IMR-90 (cell line): ENCODE measurements at regions not wholly inside any gene's neighbourhood (a gene's known extent, or its start where the extent isn't known, plus 50 kb on each side); places are given as distances from the start of the nearest gene placed in this dataset.
A peak's percentile ranks its signal among the peaks of the same experiment; 100 is the strongest.

Experiments used
- ATAC-seq: fragments of 200-7000 bp; cut with Tn5 transposase; 2 replicates; pipeline ENCODE4 v1.9.1; 2020; ENCODE audit warnings: low read depth, mild to moderate bottlenecking, moderate library complexity
- BruUV-seq: library from RNA; stranded (reverse); fragments of 400-500 nt; replicated peaks from 2 replicates; lab custom pipeline; 2021; lab: Mats Ljungman, UMichigan
- CTCF ChIA-PET: fragments of 300-600 bp; formaldehyde crosslinking; extraction: SDS; loops from one replicate; lab custom pipeline; 2021; ENCODE audit warnings: antibody characterized with exemption; lab: Yijun Ruan, JAX
- POLR2A ChIA-PET: fragments of 300-600 bp; sonication (Branson Sonifier 250); formaldehyde crosslinking; loops from one replicate; lab custom pipeline; 2022; ENCODE audit warnings: antibody characterized with exemption; ENCODE audit not compliant: unreplicated experiment; lab: Charles Lee
- DNase-seq: peaks from one replicate; pipeline ENCODE4 v3.0.0; 2013
- H2AFZ ChIP-seq: replicated peaks from 2 replicates; pipeline ENCODE3; 2013; ENCODE audit warnings: low read length, mild to moderate bottlenecking; ENCODE audit not compliant: poor library complexity
- H2AK5ac ChIP-seq: 2 replicates; pipeline ENCODE4 v1.6.1; 2013; ENCODE audit warnings: low read depth, low read length, inconsistent platforms
- H2AK9ac ChIP-seq: replicated peaks from 2 replicates; pipeline ENCODE3; 2013; ENCODE audit warnings: mild to moderate bottlenecking, low read depth, low read length, moderate library complexity; ENCODE audit not compliant: poor library complexity
- H2BK120ac ChIP-seq: 2 replicates; pipeline ENCODE4 v1.6.1; 2013; ENCODE audit warnings: low read depth, low read length, inconsistent platforms
- H2BK15ac ChIP-seq: 3 replicates; pipeline ENCODE4 v1.6.1; 2013; ENCODE audit warnings: low read depth, low read length, inconsistent platforms
- H2BK20ac ChIP-seq: 2 replicates; pipeline ENCODE4 v1.6.1; 2013; ENCODE audit warnings: low read depth, mild to moderate bottlenecking, inconsistent platforms, low read length, moderate library complexity
- H2BK5ac ChIP-seq: 2 replicates; pipeline ENCODE4 v1.6.1; 2013; ENCODE audit warnings: mild to moderate bottlenecking, low read depth, low read length, inconsistent platforms; ENCODE audit not compliant: poor library complexity, severe bottlenecking
- H3K14ac ChIP-seq: replicated peaks from 2 replicates; pipeline ENCODE4 v1.6.1; 2013; ENCODE audit warnings: low read depth, low read length, inconsistent platforms
- H3K18ac ChIP-seq: 2 replicates; pipeline ENCODE4 v1.6.1; 2013; ENCODE audit warnings: low read depth, low read length, control low read depth
- H3K23ac ChIP-seq: 2 replicates; pipeline ENCODE4 v1.6.1; 2013; ENCODE audit warnings: low read depth, low read length, inconsistent platforms
- H3K27ac ChIP-seq: 2 replicates; pipeline ENCODE4 v1.5.1; 2013; ENCODE audit warnings: mild to moderate bottlenecking, control low read depth, low read length; ENCODE audit not compliant: insufficient read depth
- H3K27me3 ChIP-seq: 2 replicates; pipeline ENCODE4 v1.6.1; 2013; ENCODE audit warnings: low read length; ENCODE audit not compliant: control insufficient read depth, insufficient read depth
- H3K36me3 ChIP-seq: 2 replicates; pipeline ENCODE4 v1.6.1; 2013; ENCODE audit warnings: low read length, mixed read lengths; ENCODE audit not compliant: control insufficient read depth, insufficient read depth
- H3K4ac ChIP-seq: 2 replicates; pipeline ENCODE4 v1.6.1; 2013; ENCODE audit warnings: low read depth, low read length, inconsistent platforms
- H3K4me1 ChIP-seq: 2 replicates; pipeline ENCODE4 v1.6.1; 2013; ENCODE audit warnings: low read length, mixed read lengths; ENCODE audit not compliant: control insufficient read depth, insufficient read depth
- H3K4me2 ChIP-seq: 2 replicates; pipeline ENCODE4 v1.6.1; 2013; ENCODE audit warnings: low read depth, mild to moderate bottlenecking, control low read depth, low read length, moderate library complexity
- H3K4me3 ChIP-seq: 2 replicates; pipeline ENCODE4 v1.5.1; 2013; ENCODE audit warnings: low read depth, mild to moderate bottlenecking, control low read depth, low read length, moderate library complexity; ENCODE audit not compliant: insufficient read depth
- H3K56ac ChIP-seq: 2 replicates; pipeline ENCODE4 v1.6.1; 2013; ENCODE audit warnings: low read length, inconsistent platforms; ENCODE audit not compliant: insufficient read depth; ENCODE audit errors: extremely low read depth
- H3K79me1 ChIP-seq, 2 experiments: 2 replicates each; pipeline ENCODE4 v1.6.1; 2013; ENCODE audit warnings: low read length in 2 of 2, inconsistent platforms in 1 of 2, low read depth in 1 of 2
- H3K9ac ChIP-seq: 2 replicates; pipeline ENCODE4 v1.6.1; 2013; ENCODE audit warnings: low read depth, low read length, control low read depth
- H3K9me1 ChIP-seq: 2 replicates; pipeline ENCODE4 v1.6.1; 2013; ENCODE audit warnings: low read length, inconsistent platforms; ENCODE audit not compliant: insufficient read depth
- H3K9me3 ChIP-seq: 2 replicates; pipeline ENCODE4 v1.6.1; 2013; ENCODE audit warnings: low read length; ENCODE audit not compliant: control insufficient read depth, insufficient read depth
- H4K20me1 ChIP-seq: 2 replicates; pipeline ENCODE4 v1.6.1; 2013; ENCODE audit warnings: low read length, inconsistent platforms; ENCODE audit not compliant: insufficient read depth
- H4K5ac ChIP-seq: 2 replicates; pipeline ENCODE4 v1.6.1; 2013; ENCODE audit warnings: mild to moderate bottlenecking, low read depth, low read length, control low read depth
- H4K8ac ChIP-seq, 2 experiments: 2 replicates each; pipeline ENCODE4 v1.6.1; 2013; ENCODE audit warnings: low read depth in 2 of 2, low read length in 2 of 2, control low read depth in 1 of 2, inconsistent platforms in 1 of 2
- H4K91ac ChIP-seq: 2 replicates; pipeline ENCODE4 v1.6.1; 2013; ENCODE audit warnings: low read depth, low read length, inconsistent platforms; ENCODE audit not compliant: insufficient read depth
- BHLHE40 ChIP-seq: fragments of 150-350 bp; IDR thresholded peaks from 2 replicates; pipeline ENCODE4 v1.6.1; 2016; ENCODE audit warnings: mild to moderate bottlenecking, low read depth, low read length
- FOS ChIP-seq: fragments of 150-350 bp; IDR thresholded peaks from 2 replicates; pipeline ENCODE4 v1.6.1; 2016; ENCODE audit warnings: low read depth, low read length
- MAZ ChIP-seq: IDR thresholded peaks from 2 replicates; pipeline ENCODE4 v1.6.1; 2012; ENCODE audit warnings: low read depth, mild to moderate bottlenecking, low read length, improper control_type of control experiment, moderate library complexity, borderline replicate concordance
- MXI1 ChIP-seq: IDR thresholded peaks from 2 replicates; pipeline ENCODE4 v1.6.1; 2012; ENCODE audit warnings: low read depth, mild to moderate bottlenecking, low read length, moderate library complexity, borderline replicate concordance
- NFE2L2 ChIP-seq: fragments of 150-350 bp; IDR thresholded peaks from 2 replicates; pipeline ENCODE4 v1.6.1; 2016; ENCODE audit warnings: low read depth, mild to moderate bottlenecking, low read length
- RCOR1 ChIP-seq: IDR thresholded peaks from 2 replicates; pipeline ENCODE4 v1.6.1; 2012; ENCODE audit warnings: mild to moderate bottlenecking, low read length, improper control_type of control experiment; ENCODE audit not compliant: insufficient replicate concordance
- RFX5 ChIP-seq: IDR thresholded peaks from 2 replicates; pipeline ENCODE4 v1.8.0; 2012; ENCODE audit warnings: low read depth, mild to moderate bottlenecking, low read length, moderate library complexity
- WGBS, 2 experiments: methylation state at CpG; one replicate each; pipeline versions ENCODE4 v1.1.5 to v1.1.7; 2013; ENCODE audit warnings: missing lambda C conversion rate in 2 of 2; ENCODE audit not compliant: insufficient read length in 1 of 2; ENCODE audit errors: extremely low coverage in 2 of 2; 5-methylcytosine and 5-hydroxymethylcytosine counted together
- dilution Hi-C: fragments of 300-500 bp; cut with HindIII; formaldehyde crosslinking; loops from one replicate; pipeline ENCODE4 v1.14.3; 2018; ENCODE audit warnings: low sequenced_read_pairs; ENCODE audit not compliant: unreplicated experiment
- in situ Hi-C: fragments of 300-500 bp; cut with MboI; formaldehyde crosslinking; loops from 3 replicates; pipeline ENCODE4 v1.14.3; 2019; ENCODE audit warnings: low sequenced_read_pairs, inconsistent platforms, mixed read lengths
- intact Hi-C: fragments of 100-400 bp; cut with micrococcal nuclease; formaldehyde crosslinking; loops from 2 replicates; pipeline ENCODE4 v1.10.0; 2022
- TF ChIP-seq, protein P1 (sequence below): conservative IDR thresholded peaks from 2 replicates; pipeline ENCODE4 v1.5.1; 2012; ENCODE audit warnings: mild to moderate bottlenecking, low read depth, low read length, improper control_type of control experiment
- TF ChIP-seq, protein P2 (sequence below): fragments of 150-350 bp; IDR thresholded peaks from 2 replicates; pipeline ENCODE4 v1.6.1; 2016; ENCODE audit warnings: low read depth, mild to moderate bottlenecking, low read length, moderate library complexity, borderline replicate concordance
- TF ChIP-seq, protein P3 (sequence below): fragments of 150-350 bp; IDR thresholded peaks from 2 replicates; pipeline ENCODE4 v1.6.1; 2017; ENCODE audit warnings: mild to moderate bottlenecking, antibody characterized with exemption, low read length, low read depth

DNA sequence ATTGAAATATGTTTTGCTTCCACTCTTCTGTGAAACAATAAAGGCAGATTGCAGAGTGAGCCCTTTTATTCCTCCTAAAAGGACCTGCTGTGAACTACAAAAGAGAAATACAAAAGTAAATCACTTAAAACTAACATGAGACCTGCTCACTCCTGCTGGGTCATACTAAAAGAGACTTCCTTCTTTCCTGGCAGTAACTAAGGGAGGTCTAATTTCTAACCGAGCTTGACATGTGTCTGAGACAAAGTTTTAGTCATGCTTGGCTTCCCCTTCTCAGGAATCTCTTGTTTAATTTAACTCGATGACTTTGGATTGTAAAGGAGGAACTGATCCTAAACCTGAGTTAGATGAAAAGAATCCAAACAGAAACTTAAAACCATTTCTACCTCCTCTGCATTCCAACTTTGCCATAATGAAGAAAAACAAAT, 86.4 kb upstream of the CDH6 start:
- H3K27ac ChIP-seq: peak overlapping the region; percentile 8; the same call in 1 of the 2 replicates
- DNase-seq: peak; percentile 90
- no TSS peak for BruUV-seq
- H4K20me1 ChIP-seq: no peaks in the 10 kb centered on the region
- H3K9me1 ChIP-seq: 0 out of 2 replicates have a peak, but pooled peaks cover 4% of the 10 kb centered on the region
- TF ChIP-seq RFX5 (no peak), NFE2L2 (0 out of 2 replicates have a peak, but pooled peaks have one; percentile 10), MAZ (no peak), RCOR1 (no peak), BHLHE40 (peak; percentile 34; the same call in 1 of the 2 replicates), FOS (peak; percentile 6; the same call in 1 of the 2 replicates), MXI1 (no peak)
- TF ChIP-seq, protein P1, sequence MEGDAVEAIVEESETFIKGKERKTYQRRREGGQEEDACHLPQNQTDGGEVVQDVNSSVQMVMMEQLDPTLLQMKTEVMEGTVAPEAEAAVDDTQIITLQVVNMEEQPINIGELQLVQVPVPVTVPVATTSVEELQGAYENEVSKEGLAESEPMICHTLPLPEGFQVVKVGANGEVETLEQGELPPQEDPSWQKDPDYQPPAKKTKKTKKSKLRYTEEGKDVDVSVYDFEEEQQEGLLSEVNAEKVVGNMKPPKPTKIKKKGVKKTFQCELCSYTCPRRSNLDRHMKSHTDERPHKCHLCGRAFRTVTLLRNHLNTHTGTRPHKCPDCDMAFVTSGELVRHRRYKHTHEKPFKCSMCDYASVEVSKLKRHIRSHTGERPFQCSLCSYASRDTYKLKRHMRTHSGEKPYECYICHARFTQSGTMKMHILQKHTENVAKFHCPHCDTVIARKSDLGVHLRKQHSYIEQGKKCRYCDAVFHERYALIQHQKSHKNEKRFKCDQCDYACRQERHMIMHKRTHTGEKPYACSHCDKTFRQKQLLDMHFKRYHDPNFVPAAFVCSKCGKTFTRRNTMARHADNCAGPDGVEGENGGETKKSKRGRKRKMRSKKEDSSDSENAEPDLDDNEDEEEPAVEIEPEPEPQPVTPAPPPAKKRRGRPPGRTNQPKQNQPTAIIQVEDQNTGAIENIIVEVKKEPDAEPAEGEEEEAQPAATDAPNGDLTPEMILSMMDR: no peak
- TF ChIP-seq, protein P2, sequence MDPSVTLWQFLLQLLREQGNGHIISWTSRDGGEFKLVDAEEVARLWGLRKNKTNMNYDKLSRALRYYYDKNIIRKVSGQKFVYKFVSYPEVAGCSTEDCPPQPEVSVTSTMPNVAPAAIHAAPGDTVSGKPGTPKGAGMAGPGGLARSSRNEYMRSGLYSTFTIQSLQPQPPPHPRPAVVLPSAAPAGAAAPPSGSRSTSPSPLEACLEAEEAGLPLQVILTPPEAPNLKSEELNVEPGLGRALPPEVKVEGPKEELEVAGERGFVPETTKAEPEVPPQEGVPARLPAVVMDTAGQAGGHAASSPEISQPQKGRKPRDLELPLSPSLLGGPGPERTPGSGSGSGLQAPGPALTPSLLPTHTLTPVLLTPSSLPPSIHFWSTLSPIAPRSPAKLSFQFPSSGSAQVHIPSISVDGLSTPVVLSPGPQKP: no peak
- TF ChIP-seq, protein P3, sequence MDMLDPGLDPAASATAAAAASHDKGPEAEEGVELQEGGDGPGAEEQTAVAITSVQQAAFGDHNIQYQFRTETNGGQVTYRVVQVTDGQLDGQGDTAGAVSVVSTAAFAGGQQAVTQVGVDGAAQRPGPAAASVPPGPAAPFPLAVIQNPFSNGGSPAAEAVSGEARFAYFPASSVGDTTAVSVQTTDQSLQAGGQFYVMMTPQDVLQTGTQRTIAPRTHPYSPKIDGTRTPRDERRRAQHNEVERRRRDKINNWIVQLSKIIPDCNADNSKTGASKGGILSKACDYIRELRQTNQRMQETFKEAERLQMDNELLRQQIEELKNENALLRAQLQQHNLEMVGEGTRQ: no peak
- ATAC-seq: peak; percentile 85
- in situ Hi-C loops: no loop called here
- H2BK120ac ChIP-seq: peak overlapping the region; percentile 94
- ChIA-PET CTCF (interaction anchor here (0.6 to 1.1 kb wide), 5 partner anchors 10 to 79 kb away, joined by 3 read pairs; no protein-coding TSS in a partner anchor), POLR2A (no interaction called here)
- peak overlapping the region; percentile 88; the same call in 1 of the 2 replicates for H4K5ac ChIP-seq
- WGBS, 2 experiments: no CpG with 5 or more reads among the region's 2 CpGs
- H3K79me1 ChIP-seq: no peaks in the 10 kb centered on the region
- H3K36me3 ChIP-seq: no peaks in the 10 kb centered on the region
- peak overlapping the region; percentile 49; the same call in 1 of the 2 replicates for H3K14ac ChIP-seq
- peak overlapping the region; percentile 90; the same call in 1 of the 2 replicates for H4K91ac ChIP-seq
- H3K4me1 ChIP-seq: peaks cover 12% of the 10 kb centered on the region
- H2AFZ ChIP-seq: no peak overlapping the region
- intact Hi-C loops: loop anchor here (2.0 kb wide), 1 partner anchor 88 kb away; no protein-coding TSS in a partner anchor
- H3K4ac ChIP-seq: peak overlapping the region; percentile 62; the same call in 1 of the 2 replicates
- dilution Hi-C loops: no loop called here
- H3K9ac ChIP-seq: no peak overlapping the region; the same call in 1 of the 2 replicates
- peak overlapping the region; percentile 89 for H3K4me2 ChIP-seq
- H2AK9ac ChIP-seq: no peak overlapping the region
- H2AK5ac ChIP-seq: no peak overlapping the region
- H3K18ac ChIP-seq: peak overlapping the region; percentile 74; the same call in 1 of the 2 replicates
- no peak overlapping the region for H3K4me3 ChIP-seq
- peak overlapping the region; percentile 86 for H3K56ac ChIP-seq
- peak overlapping the region; percentile 92 for H2BK20ac ChIP-seq
- peak overlapping the region; percentile 99 for H2BK5ac ChIP-seq
- peak overlapping the region; percentile 85; the same call in 1 of the 2 replicates for H3K23ac ChIP-seq
- no peaks in the 10 kb centered on the region for H3K9me3 ChIP-seq
- no peaks in the 10 kb centered on the region for H3K27me3 ChIP-seq
- 0 out of 3 replicates have a peak overlapping the region, but pooled peaks have one; percentile 26 for H2BK15ac ChIP-seq
- H4K8ac ChIP-seq: peak overlapping the region; percentile 52 to 85; a peak in 3 of 4 replicates
